T-helper 1 cell treated with Interleukin-12 subunit alpha and Interleukin-12 subunit beta and Interleukin-4 antibody, amounts not matched to agents 30 μg/mL and 1 μg/mL, for 36 hours (primary cell): ENCODE measurements at regions not wholly inside any gene's neighbourhood (a gene's known extent, or its start where the extent isn't known, plus 50 kb on each side); places are given as distances from the start of the nearest gene placed in this dataset.

ENCODE experiments used
- H3K27ac Mint-ChIP-seq: one replicate; pipeline ENCODE4 v1.8.0; 2021; ENCODE audit warnings: mild to moderate bottlenecking, mixed read lengths
- H3K27me3 Mint-ChIP-seq: one replicate; pipeline ENCODE4 v1.8.0; 2021; ENCODE audit warnings: low read depth, mixed read lengths
- H3K36me3 Mint-ChIP-seq: one replicate; pipeline ENCODE4 v1.8.0; 2021; ENCODE audit warnings: low read depth, mixed read lengths
- H3K4me1 Mint-ChIP-seq: one replicate; pipeline ENCODE4 v1.8.0; 2021; ENCODE audit warnings: low read depth, mixed read lengths
- H3K4me3 Mint-ChIP-seq: one replicate; pipeline ENCODE4 v1.8.0; 2021; ENCODE audit warnings: mild to moderate bottlenecking, moderate library complexity, mixed read lengths
- H3K9me3 Mint-ChIP-seq: one replicate; pipeline ENCODE4 v1.8.0; 2021; ENCODE audit warnings: mixed read lengths

DNA sequence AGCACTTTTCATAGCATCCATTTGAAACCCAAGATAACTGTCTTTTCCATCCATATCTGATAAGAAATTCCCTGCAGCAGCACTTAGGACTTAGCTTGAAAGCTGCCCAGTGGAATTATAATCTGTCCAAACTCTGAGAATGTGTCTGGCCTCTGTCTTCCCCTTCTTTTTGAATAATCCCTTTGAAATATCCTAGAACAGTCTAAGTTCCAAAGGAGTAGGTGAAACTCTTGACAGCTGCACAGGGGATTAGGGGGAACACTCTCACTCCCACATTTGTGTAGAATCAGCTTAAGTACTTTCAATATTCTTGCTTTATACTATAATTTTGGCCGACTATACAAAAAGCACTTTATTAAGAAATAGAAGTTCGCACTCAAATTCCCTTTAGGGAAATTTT lies 157.7 kb downstream of the PAPSS1 start:
- H3K4me3 Mint-ChIP-seq, result no peak overlapping the region
- H3K36me3 Mint-ChIP-seq, result no peaks in the 10 kb centered on the region

DNA sequence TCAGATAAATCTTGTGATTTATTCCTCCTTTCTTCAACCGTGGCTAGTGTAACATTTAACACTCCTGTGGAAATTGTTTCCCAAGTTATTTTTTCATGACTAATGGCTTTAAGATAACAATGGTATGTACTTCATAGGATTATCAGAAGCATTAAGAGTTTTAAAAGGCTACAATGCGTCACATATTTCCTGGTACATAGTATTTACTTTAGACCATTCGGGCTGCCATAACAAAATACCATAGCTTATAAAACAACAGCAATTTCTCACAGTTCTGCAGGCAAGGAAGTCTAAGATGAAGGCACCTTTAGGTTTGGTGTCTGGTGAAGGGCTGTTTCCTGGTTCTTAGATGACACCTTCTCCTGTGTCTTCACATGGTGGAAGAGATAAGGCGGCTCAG lies 158.6 kb downstream of the PAPSS1 start:
- Mint-ChIP-seq H3K36me3 (no peaks in the 10 kb centered on the region), H3K27me3 (no peaks in the 10 kb centered on the region), H3K9me3 (no peaks in the 10 kb centered on the region), H3K4me3 (no peak overlapping the region), H3K27ac (no peak overlapping the region), H3K4me1 (no peaks in the 10 kb centered on the region)

More for the DNA sequence above, 157.7 kb downstream of the PAPSS1 start:
- H3K4me1 Mint-ChIP-seq, result no peaks in the 10 kb centered on the region
- no peaks in the 10 kb centered on the region for H3K9me3 Mint-ChIP-seq
- no peak overlapping the region for H3K27ac Mint-ChIP-seq
- no peaks in the 10 kb centered on the region for H3K27me3 Mint-ChIP-seq

DNA sequence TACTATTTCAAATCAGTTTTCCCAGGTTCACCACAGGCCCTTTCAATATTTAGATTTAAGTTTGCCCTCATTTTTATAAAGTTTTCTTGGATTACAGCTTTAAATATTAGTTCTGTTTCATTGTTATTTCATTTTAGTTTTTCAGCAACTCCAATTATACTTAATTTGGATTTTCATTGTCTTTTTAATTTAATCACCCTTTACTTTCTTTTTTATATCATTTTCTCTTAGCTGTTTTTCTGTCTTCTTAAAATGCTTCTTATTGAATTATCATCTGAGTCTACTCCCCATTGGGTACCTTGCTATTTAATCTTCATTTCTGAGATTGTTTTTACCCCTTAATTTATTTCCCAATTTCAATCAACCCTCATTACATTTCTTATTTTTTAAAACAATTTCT lies 160.4 kb downstream of the PAPSS1 start:
- Mint-ChIP-seq H3K27me3 (peaks cover 1% of the 10 kb centered on the region), H3K27ac (no peak overlapping the region), H3K9me3 (peaks cover 1% of the 10 kb centered on the region), H3K36me3 (no peaks in the 10 kb centered on the region), H3K4me1 (no peaks in the 10 kb centered on the region), H3K4me3 (no peak overlapping the region)

DNA sequence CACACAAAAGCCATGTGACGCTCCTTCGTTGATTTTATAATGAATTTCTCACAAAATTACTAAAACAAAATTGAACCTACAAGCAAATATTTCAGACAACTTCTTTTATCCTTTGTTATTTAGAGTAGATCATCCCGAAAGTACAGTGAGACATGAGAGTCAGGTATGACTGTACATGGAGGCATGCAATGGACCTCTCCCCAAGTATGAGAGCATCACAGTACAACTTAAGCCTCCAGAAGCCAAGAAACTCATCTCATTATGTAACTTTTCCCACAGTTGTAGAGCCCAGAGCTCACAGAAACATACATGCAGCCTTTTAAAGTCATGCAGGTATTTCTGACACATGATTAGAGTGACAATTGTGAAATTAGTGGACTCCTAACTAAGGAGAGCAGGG lies 167.7 kb downstream of the PAPSS1 start:
- no peaks in the 10 kb centered on the region for H3K36me3 Mint-ChIP-seq
- H3K27me3 Mint-ChIP-seq, result peaks cover 3% of the 10 kb centered on the region
- peaks cover 4% of the 10 kb centered on the region for H3K9me3 Mint-ChIP-seq
- no peak overlapping the region for H3K4me3 Mint-ChIP-seq
- no peak overlapping the region for H3K27ac Mint-ChIP-seq
- no peaks in the 10 kb centered on the region for H3K4me1 Mint-ChIP-seq

DNA sequence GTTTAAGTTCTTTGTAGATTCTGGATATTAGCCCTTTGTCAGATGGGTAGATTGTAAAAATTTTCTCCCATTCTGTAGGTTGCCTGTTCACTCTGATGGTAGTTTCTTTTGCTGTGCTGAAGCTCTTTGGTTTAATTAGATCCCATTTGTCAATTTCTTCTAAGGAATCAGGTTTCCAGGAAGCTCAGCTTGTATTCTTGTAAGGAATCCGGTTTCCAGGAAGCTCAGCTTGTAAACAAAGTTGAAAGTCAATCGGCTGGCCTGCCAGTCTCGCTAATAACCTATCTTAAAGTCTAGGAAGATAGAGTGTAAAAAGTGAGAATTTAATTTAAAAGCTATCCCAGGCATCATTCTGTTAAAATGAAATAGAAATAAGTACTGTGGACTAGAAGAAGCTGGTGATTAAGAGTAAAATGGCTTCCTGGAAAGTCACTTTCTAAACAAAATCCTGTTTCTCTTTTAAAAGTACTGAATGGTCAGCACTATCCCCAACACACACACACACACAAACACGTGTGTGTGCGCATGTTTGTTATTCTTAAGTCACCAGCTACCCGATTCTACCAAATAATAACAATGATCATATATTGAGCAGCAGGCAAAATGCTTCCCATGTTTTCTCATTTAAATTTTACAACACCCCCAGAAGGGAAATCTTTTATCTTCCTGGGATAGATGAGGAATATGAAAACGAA lies 171.7 kb downstream of the PAPSS1 start:
- Mint-ChIP-seq H3K4me3 (no peak overlapping the region), H3K36me3 (no peaks in the 10 kb centered on the region), H3K27ac (no peak overlapping the region), H3K4me1 (no peaks in the 10 kb centered on the region), H3K27me3 (no peaks in the 10 kb centered on the region), H3K9me3 (no peaks in the 10 kb centered on the region)

DNA sequence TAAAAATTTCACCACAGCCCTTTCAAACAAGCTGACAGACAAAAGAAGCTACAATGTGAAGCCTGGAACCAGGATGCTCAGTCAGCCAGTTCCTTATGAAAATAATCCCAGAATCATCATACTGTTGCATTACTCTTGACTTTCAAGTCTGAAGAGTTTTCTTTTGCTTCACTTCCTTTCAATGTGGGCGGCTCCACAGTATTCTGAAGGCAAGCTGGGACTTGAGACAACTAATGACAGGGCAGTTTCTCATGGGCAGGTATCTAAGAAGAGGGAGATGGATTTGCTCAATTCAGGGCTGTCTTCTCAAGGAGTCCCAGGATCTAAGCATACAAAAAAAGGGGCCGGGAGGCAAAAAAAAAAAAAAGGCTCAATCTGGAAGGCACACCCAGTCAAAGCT lies 173.4 kb downstream of the PAPSS1 start:
- Mint-ChIP-seq H3K4me3 (no peak overlapping the region), H3K9me3 (no peaks in the 10 kb centered on the region), H3K27me3 (no peaks in the 10 kb centered on the region), H3K4me1 (no peaks in the 10 kb centered on the region), H3K36me3 (no peaks in the 10 kb centered on the region), H3K27ac (no peak overlapping the region)

DNA sequence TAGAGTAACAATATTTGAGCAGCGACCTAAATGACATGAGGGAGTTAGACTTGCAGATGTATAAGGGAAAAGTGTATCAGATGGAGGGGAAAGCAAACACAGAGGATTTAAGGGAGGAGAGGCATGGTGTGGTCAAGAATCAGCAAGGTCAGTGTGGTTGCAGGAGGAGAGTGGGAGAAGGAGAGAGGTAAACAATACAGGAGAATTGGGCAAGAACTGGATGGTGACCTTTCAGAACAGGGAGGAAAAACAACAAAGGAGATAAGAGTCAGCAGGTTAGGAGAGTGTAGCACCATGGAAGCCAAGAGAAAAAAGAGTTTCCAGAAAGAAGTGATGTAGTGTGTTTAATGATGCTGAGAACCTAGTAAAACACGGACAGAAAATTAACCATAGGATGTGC lies 178.5 kb downstream of the PAPSS1 start:
- H3K9me3 Mint-ChIP-seq, result no peaks in the 10 kb centered on the region
- H3K27me3 Mint-ChIP-seq, result no peaks in the 10 kb centered on the region
- H3K4me3 Mint-ChIP-seq, result no peak overlapping the region
- no peaks in the 10 kb centered on the region for H3K4me1 Mint-ChIP-seq
- no peaks in the 10 kb centered on the region for H3K36me3 Mint-ChIP-seq
- H3K27ac Mint-ChIP-seq, result no peak overlapping the region

DNA sequence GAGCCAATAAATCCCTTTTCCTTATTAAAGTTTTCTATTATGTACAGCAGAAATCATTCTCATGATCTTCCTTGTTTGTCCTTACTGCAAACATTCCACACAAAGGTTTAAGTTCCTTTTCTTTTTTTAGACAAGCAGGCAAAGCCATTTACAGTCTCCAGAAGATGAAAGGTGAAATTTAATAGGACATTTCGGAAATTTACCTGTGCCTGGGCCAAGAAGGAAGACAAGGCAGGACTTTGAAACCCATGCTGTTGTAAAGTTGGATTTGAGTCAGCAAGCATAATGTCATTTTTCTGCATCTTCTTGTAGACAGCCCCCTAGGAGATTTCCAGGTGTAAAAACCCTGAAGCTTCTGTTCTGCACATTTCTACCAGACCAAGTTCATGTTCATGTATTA lies 188.1 kb downstream of the PAPSS1 start:
- H3K36me3 Mint-ChIP-seq, result no peaks in the 10 kb centered on the region
- H3K27me3 Mint-ChIP-seq, result peaks cover 3% of the 10 kb centered on the region
- H3K9me3 Mint-ChIP-seq, result no peaks in the 10 kb centered on the region
- no peak overlapping the region for H3K4me3 Mint-ChIP-seq
- no peaks in the 10 kb centered on the region for H3K4me1 Mint-ChIP-seq
- no peak overlapping the region for H3K27ac Mint-ChIP-seq

DNA sequence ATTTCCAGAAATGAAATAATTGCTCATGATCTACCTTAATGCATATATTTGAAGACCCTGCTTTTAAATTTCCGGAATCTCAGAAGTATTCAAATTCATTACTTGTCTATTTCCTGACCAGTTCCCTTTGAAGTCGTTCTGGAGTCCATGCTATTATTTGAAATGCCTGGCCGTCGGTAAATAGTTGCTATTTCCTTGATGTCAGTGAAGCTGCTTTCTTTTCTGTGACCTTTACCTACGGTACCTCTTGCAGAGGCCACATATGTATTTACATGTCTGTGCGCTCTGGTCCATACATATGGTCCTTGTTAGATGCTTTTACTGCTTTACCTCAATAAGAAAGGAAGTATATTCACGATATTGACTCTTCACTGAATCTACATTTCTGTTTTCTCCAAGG lies 199.7 kb downstream of the PAPSS1 start:
- H3K36me3 Mint-ChIP-seq, result no peaks in the 10 kb centered on the region
- H3K27me3 Mint-ChIP-seq, result no peaks in the 10 kb centered on the region
- no peaks in the 10 kb centered on the region for H3K4me1 Mint-ChIP-seq
- H3K9me3 Mint-ChIP-seq, result no peaks in the 10 kb centered on the region
- no peak overlapping the region for H3K27ac Mint-ChIP-seq
- no peak overlapping the region for H3K4me3 Mint-ChIP-seq

DNA sequence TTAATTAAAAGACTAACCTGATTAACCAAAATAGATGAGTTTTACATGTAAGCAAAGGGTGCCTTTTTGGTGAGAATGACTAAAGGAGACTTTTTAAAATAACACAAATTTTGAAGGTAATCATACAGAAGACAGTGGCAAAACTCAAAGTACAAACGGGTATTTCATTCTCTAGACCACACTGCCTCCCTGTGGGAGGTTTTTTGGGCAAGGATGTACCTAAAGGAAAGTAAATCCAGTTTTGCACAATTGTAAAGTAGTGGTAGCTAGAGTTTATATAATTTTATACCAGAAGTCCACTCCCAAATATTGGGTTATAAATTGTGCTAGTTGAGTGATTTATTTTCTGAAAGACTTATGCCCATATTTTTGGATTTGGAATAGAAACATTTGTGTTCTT lies 201.0 kb downstream of the PAPSS1 start:
- Mint-ChIP-seq H3K27ac (no peak overlapping the region), H3K27me3 (no peaks in the 10 kb centered on the region), H3K4me3 (no peak overlapping the region), H3K36me3 (no peaks in the 10 kb centered on the region), H3K9me3 (no peaks in the 10 kb centered on the region), H3K4me1 (no peaks in the 10 kb centered on the region)

DNA sequence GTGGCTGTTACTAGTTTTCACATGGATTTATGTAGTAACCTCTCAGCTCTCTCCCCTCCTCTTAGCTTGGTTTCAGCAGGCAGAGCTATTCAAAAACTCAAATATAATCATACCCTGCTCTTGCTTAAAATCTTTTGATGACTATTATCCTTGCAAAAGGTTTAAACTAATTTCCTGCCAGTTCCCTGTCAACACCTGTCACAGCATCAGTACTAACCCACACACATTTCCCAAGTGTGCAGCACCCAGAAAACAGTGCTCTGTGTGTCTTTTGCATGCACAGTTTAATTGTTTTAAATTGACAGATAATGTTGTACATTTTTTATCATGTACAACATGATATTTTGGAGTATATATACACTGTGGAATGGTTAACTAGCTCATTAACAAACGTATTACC lies 202.0 kb downstream of the PAPSS1 start:
- Mint-ChIP-seq H3K9me3 (no peaks in the 10 kb centered on the region), H3K27ac (no peak overlapping the region), H3K4me3 (no peak overlapping the region), H3K36me3 (no peaks in the 10 kb centered on the region), H3K27me3 (no peaks in the 10 kb centered on the region), H3K4me1 (no peaks in the 10 kb centered on the region)

DNA sequence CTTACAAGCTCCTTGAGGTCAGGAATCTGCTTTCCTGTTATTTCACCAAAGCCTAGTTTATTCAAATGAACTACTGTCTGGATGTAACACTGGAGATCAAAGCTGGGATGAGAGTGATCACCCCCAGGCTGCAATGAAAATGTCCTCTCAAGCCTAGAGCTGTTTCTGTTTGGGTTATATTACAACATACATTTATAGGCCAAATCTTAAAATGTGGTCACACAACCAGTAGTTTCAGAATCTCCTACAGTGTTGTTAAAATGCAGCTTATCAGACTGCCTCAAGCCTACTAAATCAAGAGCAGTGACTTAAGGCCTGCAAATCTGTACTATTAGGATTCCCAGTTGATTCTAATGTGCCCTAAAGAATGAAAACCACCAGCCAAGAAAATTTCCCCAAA lies 207.5 kb downstream of the PAPSS1 start:
- Mint-ChIP-seq H3K36me3 (no peaks in the 10 kb centered on the region), H3K27ac (no peak overlapping the region), H3K27me3 (no peaks in the 10 kb centered on the region)

DNA sequence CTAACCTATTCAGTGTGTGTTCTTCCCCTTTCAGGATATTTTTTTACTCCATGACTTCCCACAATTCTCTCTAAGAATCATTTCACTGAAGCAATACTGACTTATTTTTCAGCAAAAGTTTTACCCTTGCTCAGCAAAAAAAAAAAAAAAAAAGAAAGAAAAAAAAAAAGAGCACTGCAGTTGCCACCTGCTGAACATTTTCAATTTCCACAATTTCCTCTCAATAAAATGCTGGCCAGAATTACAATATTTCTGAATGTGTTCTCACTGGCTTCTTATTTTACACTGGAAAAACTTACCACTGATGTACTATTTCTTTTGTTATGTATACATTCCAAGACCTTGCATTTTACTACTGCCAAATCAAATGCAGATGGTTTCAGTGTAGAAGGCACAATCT lies 210.4 kb downstream of the PAPSS1 start:
- Mint-ChIP-seq H3K36me3 (no peaks in the 10 kb centered on the region), H3K4me1 (no peaks in the 10 kb centered on the region), H3K9me3 (no peaks in the 10 kb centered on the region), H3K4me3 (no peak overlapping the region), H3K27ac (no peak overlapping the region), H3K27me3 (no peaks in the 10 kb centered on the region)

More for the DNA sequence above, 207.5 kb downstream of the PAPSS1 start:
- H3K4me1 Mint-ChIP-seq, result no peaks in the 10 kb centered on the region
- no peaks in the 10 kb centered on the region for H3K9me3 Mint-ChIP-seq
- no peak overlapping the region for H3K4me3 Mint-ChIP-seq

DNA sequence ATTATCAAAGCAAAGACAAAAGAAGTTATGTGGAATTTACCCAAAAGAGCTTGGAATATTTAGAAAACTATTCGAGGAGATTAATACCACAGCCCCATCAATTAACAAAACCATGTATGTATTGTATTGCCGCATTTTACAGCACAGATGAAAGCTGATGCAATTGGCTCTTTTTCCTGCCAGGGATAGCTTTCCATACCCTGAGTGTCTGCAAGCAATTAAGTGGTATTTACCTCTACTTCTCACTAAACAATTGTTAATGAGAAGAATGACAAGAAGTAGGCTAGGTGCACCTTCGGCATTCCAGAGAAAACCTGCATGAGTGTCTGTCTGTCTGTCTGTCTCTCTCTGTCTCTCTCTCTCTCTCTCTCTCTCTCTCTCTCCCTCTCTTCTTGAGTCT lies 219.5 kb downstream of the PAPSS1 start:
- no peaks in the 10 kb centered on the region for H3K27me3 Mint-ChIP-seq
- peaks cover 7% of the 10 kb centered on the region for H3K4me1 Mint-ChIP-seq
- no peak overlapping the region for H3K27ac Mint-ChIP-seq
- no peak overlapping the region for H3K4me3 Mint-ChIP-seq
- H3K9me3 Mint-ChIP-seq, result no peaks in the 10 kb centered on the region
- no peaks in the 10 kb centered on the region for H3K36me3 Mint-ChIP-seq

DNA sequence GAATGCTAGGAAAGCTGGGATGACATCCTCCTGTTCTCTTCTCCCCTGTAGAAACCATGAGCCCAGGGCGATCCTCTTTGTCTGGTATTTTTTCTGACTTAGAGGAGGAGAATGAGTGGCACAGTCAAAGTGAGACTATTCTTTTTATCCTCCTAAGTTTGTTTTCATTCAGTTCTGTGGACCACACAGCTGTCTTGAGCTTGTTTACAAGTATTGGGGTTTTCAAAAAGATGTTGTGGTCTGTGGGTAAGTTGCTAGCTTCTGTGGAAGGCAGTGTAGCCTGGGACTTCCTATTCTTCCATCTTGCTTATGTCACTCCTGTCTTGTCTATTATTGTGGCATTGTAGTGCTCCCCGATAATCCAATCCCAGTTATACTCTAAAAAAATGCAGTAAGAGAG lies 223.0 kb downstream of the PAPSS1 start:
- no peak overlapping the region for H3K4me3 Mint-ChIP-seq
- no peaks in the 10 kb centered on the region for H3K27me3 Mint-ChIP-seq
- H3K9me3 Mint-ChIP-seq, result no peaks in the 10 kb centered on the region
- peak overlapping the region; percentile 49 for H3K27ac Mint-ChIP-seq
- no peaks in the 10 kb centered on the region for H3K36me3 Mint-ChIP-seq
- H3K4me1 Mint-ChIP-seq, result peaks cover 7% of the 10 kb centered on the region

DNA sequence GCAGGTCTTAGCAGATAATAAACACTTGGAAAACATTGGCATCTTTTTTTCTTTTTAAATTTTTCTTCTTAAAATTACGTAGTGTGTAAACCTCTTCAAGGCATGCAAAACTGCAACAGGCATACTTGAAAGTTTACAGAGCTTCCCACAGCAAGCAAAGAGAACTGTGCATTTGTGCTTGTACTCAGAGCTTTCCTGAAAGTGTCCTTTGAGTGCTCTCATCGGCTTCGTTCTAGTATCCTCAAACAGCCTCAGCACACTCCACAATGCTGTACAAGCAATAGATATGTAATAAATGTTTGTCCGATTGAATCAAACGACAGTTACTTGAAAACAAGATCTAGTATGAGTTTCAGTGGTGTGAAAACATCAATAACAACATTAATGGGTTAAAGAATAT lies 227.5 kb downstream of the PAPSS1 start:
- peaks cover 7% of the 10 kb centered on the region for H3K4me1 Mint-ChIP-seq
- H3K27me3 Mint-ChIP-seq, result no peaks in the 10 kb centered on the region
- H3K27ac Mint-ChIP-seq, result no peak overlapping the region
- H3K36me3 Mint-ChIP-seq, result no peaks in the 10 kb centered on the region
- H3K4me3 Mint-ChIP-seq, result no peak overlapping the region
- no peaks in the 10 kb centered on the region for H3K9me3 Mint-ChIP-seq
